HG03196 (cell line): ENCODE measurements at regions not wholly inside any gene's neighbourhood (a gene's known extent, or its start where the extent isn't known, plus 50 kb on each side); places are given as distances from the start of the nearest gene placed in this dataset.
A peak's percentile ranks its signal among the peaks of the same experiment; 100 is the strongest.
"Not testable (repeated sequence)": the region's sequence is repeated elsewhere in the genome, so short reads cannot be mapped to it uniquely, and the experiment has no call there.

Source experiments
- ATAC-seq: cut with Tn5 transposase; IDR thresholded peaks from one replicate; pipeline ENCODE4 v1.9.1; 2021; ENCODE audit not compliant: unreplicated experiment

GRCh38 chr2:230593765-230594164 is 118.9 kb upstream of the CAB39 start:
- no peak for ATAC-seq

- ATAC-seq, result no peak
These were observed 118.3 kb upstream of the CAB39 start for GRCh38 chr2:230594286-230594840.

- no peak for ATAC-seq
These were observed 112.8 kb upstream of the CAB39 start for GRCh38 chr2:230599853-230600252.

- ATAC-seq, result no peak
These were observed 112.4 kb upstream of the CAB39 start for GRCh38 chr2:230600285-230600684.

GRCh38 chr2:230600881-230601280 is 111.8 kb upstream of the CAB39 start:
- no peak for ATAC-seq

- ATAC-seq, result peak; percentile 51
These were observed 111.1 kb upstream of the CAB39 start for GRCh38 chr2:230601510-230601909.

- peak; percentile 65 for ATAC-seq
These were observed 109.9 kb upstream of the CAB39 start for GRCh38 chr2:230602562-230603230.

- ATAC-seq, result not testable (repeated sequence)
These were observed 109.3 kb upstream of the CAB39 start for GRCh38 chr2:230603317-230603716.

- ATAC-seq, result not testable (repeated sequence)
These were observed 108.5 kb upstream of the CAB39 start for GRCh38 chr2:230604158-230604557.

GRCh38 chr2:230614040-230614439 is 98.6 kb upstream of the CAB39 start:
- ATAC-seq, result no peak

GRCh38 chr2:230614913-230615332 is 97.7 kb upstream of the CAB39 start:
- ATAC-seq, result peak; percentile 81

- ATAC-seq, result not testable (repeated sequence)
These were observed 95.4 kb upstream of the CAB39 start for GRCh38 chr2:230617256-230617706.

- ATAC-seq, result no peak
These were observed 93.2 kb upstream of the CAB39 start for GRCh38 chr2:230619491-230619890.

GRCh38 chr2:230625220-230625619 is 87.4 kb upstream of the CAB39 start:
- ATAC-seq, result not testable (repeated sequence)

- ATAC-seq, result not testable (repeated sequence)
These were observed 85.6 kb upstream of the CAB39 start for GRCh38 chr2:230627091-230627490.

- no peak for ATAC-seq
These were observed 84.6 kb upstream of the CAB39 start for GRCh38 chr2:230627806-230628724.

GRCh38 chr2:230631470-230631869 is 81.2 kb upstream of the CAB39 start:
- no peak for ATAC-seq

GRCh38 chr2:230634146-230634545 is 78.5 kb upstream of the CAB39 start:
- no peak for ATAC-seq

- not testable (repeated sequence) for ATAC-seq
These were observed 77.8 kb upstream of the CAB39 start for GRCh38 chr2:230634721-230635313.

- no peak for ATAC-seq
These were observed 75.9 kb upstream of the CAB39 start for GRCh38 chr2:230636684-230637271.

- ATAC-seq, result not testable (repeated sequence)
These were observed 75.2 kb upstream of the CAB39 start for GRCh38 chr2:230637486-230637885.
